GM23338 (cell line): ENCODE measurements at regions not wholly inside any gene's neighbourhood (a gene's known extent, or its start where the extent isn't known, plus 50 kb on each side); places are given as distances from the start of the nearest gene placed in this dataset.

ENCODE experiments used
- ATAC-seq: fragments of 200-7000 bp; cut with Tn5 transposase; 3 replicates; pipeline ENCODE4 v1.9.1; 2020
- DNase-seq: peaks from one replicate; pipeline ENCODE4 v3.0.0-alpha.2; 2015; ENCODE audit warnings: low spot score
- H2AFZ ChIP-seq: fragments of 200-600 bp; sonication (generic); 2 replicates; pipeline ENCODE4 v1.8.0; 2016; ENCODE audit warnings: antibody characterized with exemption, mild to moderate bottlenecking, moderate library complexity
- H3F3A ChIP-seq: fragments of 200-600 bp; sonication (generic); replicated peaks from 2 replicates; pipeline ENCODE4 v1.8.0; 2017; ENCODE audit warnings: antibody characterized with exemption, mixed run types, low read depth
- H3K27ac ChIP-seq: fragments of 200-600 bp; sonication (generic); 2 replicates; pipeline ENCODE4 v1.6.1; 2016; ENCODE audit warnings: low read depth
- H3K27me3 ChIP-seq: fragments of 200-600 bp; sonication (generic); 2 replicates; pipeline ENCODE4 v1.8.0; 2016; ENCODE audit warnings: mild to moderate bottlenecking, mixed run types, moderate library complexity; ENCODE audit not compliant: insufficient read depth
- H3K36me3 ChIP-seq: fragments of 200-600 bp; sonication (generic); 2 replicates; pipeline ENCODE4 v1.8.0; 2016; ENCODE audit warnings: mild to moderate bottlenecking; ENCODE audit not compliant: insufficient read depth
- H3K4me1 ChIP-seq: fragments of 200-600 bp; sonication (generic); 2 replicates; pipeline ENCODE4 v1.8.0; 2016; ENCODE audit warnings: mild to moderate bottlenecking, moderate library complexity; ENCODE audit not compliant: insufficient read depth
- H3K4me2 ChIP-seq: fragments of 200-600 bp; sonication (generic); 2 replicates; pipeline ENCODE4 v1.7.1; 2017; ENCODE audit warnings: mixed run types
- H3K4me3 ChIP-seq: fragments of 200-600 bp; sonication (generic); 2 replicates; pipeline ENCODE4 v1.6.1; 2016; ENCODE audit warnings: mixed run types
- H3K79me2 ChIP-seq: fragments of 200-600 bp; sonication (generic); replicated peaks from 2 replicates; pipeline ENCODE4 v1.8.0; 2017; ENCODE audit warnings: mild to moderate bottlenecking; ENCODE audit not compliant: insufficient read depth
- H3K9me2 ChIP-seq: fragments of 200-600 bp; sonication (generic); 2 replicates; pipeline ENCODE4 v1.8.0; 2017; ENCODE audit not compliant: insufficient read depth
- H4K20me1 ChIP-seq: fragments of 200-600 bp; sonication (generic); replicated peaks from 2 replicates; pipeline ENCODE4 v1.8.0; 2017; ENCODE audit warnings: mild to moderate bottlenecking; ENCODE audit not compliant: insufficient read depth
- H3K27ac Mint-ChIP-seq: 2 replicates; pipeline ENCODE4 v1.8.0; 2020; ENCODE audit warnings: inconsistent platforms, mild to moderate bottlenecking, moderate library complexity, mixed read lengths
- H3K27me3 Mint-ChIP-seq: 3 replicates; pipeline ENCODE4 v1.8.0; 2022; ENCODE audit warnings: low read depth, mild to moderate bottlenecking, moderate library complexity, mixed read lengths, inconsistent platforms; ENCODE audit not compliant: insufficient read depth, poor library complexity
- H3K36me3 Mint-ChIP-seq: 3 replicates; pipeline ENCODE4 v1.8.0; 2021; ENCODE audit warnings: low read depth, mild to moderate bottlenecking, inconsistent platforms, moderate library complexity, mixed read lengths
- H3K4me1 Mint-ChIP-seq: 3 replicates; pipeline ENCODE4 v1.8.0; 2020; ENCODE audit warnings: mild to moderate bottlenecking, inconsistent platforms, mixed read lengths
- H3K4me3 Mint-ChIP-seq: 3 replicates; pipeline ENCODE4 v1.8.0; 2021; ENCODE audit warnings: moderate library complexity, mild to moderate bottlenecking, inconsistent platforms, mixed read lengths
- H3K9me3 Mint-ChIP-seq: 3 replicates; pipeline ENCODE4 v1.8.0; 2020; ENCODE audit warnings: moderate library complexity, mild to moderate bottlenecking, inconsistent platforms, mixed read lengths
- CTCF ChIP-seq, 2 experiments: fragments of 200-600 bp in 1 of 2; sonication (generic) in 1 of 2; conservative IDR thresholded peaks; 2 replicates each; pipeline versions ENCODE4 v1.5.1 to v1.6.1; 2016 to 2017; ENCODE audit warnings: antibody characterized with exemption in 2 of 2, low read depth in 2 of 2, mild to moderate bottlenecking in 2 of 2, moderate library complexity in 1 of 2
- ETS1 ChIP-seq: IDR thresholded peaks from 2 replicates; pipeline ENCODE4 v1.6.1; 2016; ENCODE audit warnings: antibody characterized with exemption
- EZH2 ChIP-seq: fragments of 200-600 bp; sonication (generic); IDR thresholded peaks from one replicate; pipeline ENCODE4 v1.8.0; 2017; ENCODE audit warnings: antibody characterized with exemption, mild to moderate bottlenecking, low read depth; ENCODE audit not compliant: unreplicated experiment
- EZH2phosphoT487 ChIP-seq: fragments of 200-600 bp; sonication (generic); IDR thresholded peaks from one replicate; pipeline ENCODE4 v1.8.1; 2018; ENCODE audit warnings: antibody characterized with exemption; ENCODE audit not compliant: unreplicated experiment
- POLR2AphosphoS5 ChIP-seq: IDR thresholded peaks from 2 replicates; pipeline ENCODE4 v1.6.1; 2016; ENCODE audit warnings: antibody characterized with exemption, low read depth
- REST ChIP-seq: IDR thresholded peaks from one replicate; pipeline ENCODE4 v1.6.1; 2018; ENCODE audit warnings: antibody characterized with exemption; ENCODE audit not compliant: unreplicated experiment
- STAT1 ChIP-seq: IDR thresholded peaks from one replicate; pipeline ENCODE4 v1.6.1; 2016; ENCODE audit warnings: antibody characterized with exemption; ENCODE audit not compliant: unreplicated experiment
- ZNF462 ChIP-seq: fragments of 250-450 bp; sonication (Bioruptor Pico); IDR thresholded peaks from 2 replicates; pipeline ENCODE4 v1.5.0; 2020; ENCODE audit warnings: mild to moderate bottlenecking, moderate library complexity

- TF ChIP-seq ZNF462 (CRISPR knock-in tag) (no peak), POLR2AphosphoS5 (no peak), STAT1 (no peak), CTCF (conservative IDR thresholded peaks at IDR 0.05; ENCODE audit: low read depth in 2 of 2) (no peak), EZH2 (no peak)
These were observed 492.2 kb upstream of the DAB1 start (continued) for GRCh38 chr1:57916041-57916440.

GRCh38 chr1:57911427-57911826 is 487.6 kb upstream of the DAB1 start:
- no peak for DNase-seq
- H3K4me3 Mint-ChIP-seq = no peak overlapping the region
- Histone ChIP-seq H3K36me3 (no peaks in the 10 kb centered on the region), H3K27ac (no peak overlapping the region), H3K4me1 (0 out of 2 replicates have a peak, but pooled peaks cover 6% of the 10 kb centered on the region), H3K79me2 (no peaks in the 10 kb centered on the region), H3K4me2 (no peak overlapping the region), H3K4me3 (no peak overlapping the region), H4K20me1 (no peaks in the 10 kb centered on the region), H3F3A (no peaks in the 10 kb centered on the region), H2AFZ (no peak overlapping the region), H3K27me3 (no peaks in the 10 kb centered on the region), H3K9me2 (no peaks in the 10 kb centered on the region)
- ATAC-seq = no peak
- H3K36me3 Mint-ChIP-seq = no peaks in the 10 kb centered on the region
- H3K27me3 Mint-ChIP-seq = peaks cover 7% of the 10 kb centered on the region
- H3K9me3 Mint-ChIP-seq = no peaks in the 10 kb centered on the region; the same call in 2 of the 3 replicates
- 0 out of 3 replicates have a peak, but pooled peaks cover 4% of the 10 kb centered on the region for H3K4me1 Mint-ChIP-seq
- H3K27ac Mint-ChIP-seq = no peak overlapping the region
- no peak for TF ChIP-seq POLR2AphosphoS5
- no peak for TF ChIP-seq REST
- TF ChIP-seq ETS1 = no peak
- no peak for TF ChIP-seq EZH2phosphoT487
